PC-9 (cell line): ENCODE measurements at regions not wholly inside any gene's neighbourhood (a gene's known extent, or its start where the extent isn't known, plus 50 kb on each side); places are given as distances from the start of the nearest gene placed in this dataset.

Experiments
- BruUV-seq: library from RNA; stranded (reverse); fragments of 400-500 nt; replicated peaks from 2 replicates; lab custom pipeline; 2021; lab: Mats Ljungman, UMichigan
- CTCF ChIA-PET: fragments of 300-600 bp; sonication (Branson Sonifier 250); formaldehyde crosslinking; loops from one replicate; lab custom pipeline; 2022; ENCODE audit warnings: antibody characterized with exemption; lab: Charles Lee
- POLR2A ChIA-PET: fragments of 300-600 bp; sonication (Branson Sonifier 250); formaldehyde crosslinking; loops from one replicate; lab custom pipeline; 2022; ENCODE audit warnings: antibody characterized with exemption; ENCODE audit not compliant: unreplicated experiment; lab: Charles Lee
- DNase-seq, 2 experiments: peaks; one replicate each; pipeline versions ENCODE4 v3.0.0 to v3.0.0-alpha.2; 2015 to 2022; ENCODE audit warnings: mixed read lengths in 1 of 2
- H2AFZ ChIP-seq: fragments of 200-600 bp; sonication (generic); 2 replicates; pipeline ENCODE4 v1.8.1; 2017; ENCODE audit warnings: antibody characterized with exemption
- H3F3A ChIP-seq: fragments of 200-600 bp; sonication (generic); 2 replicates; pipeline ENCODE4 v1.8.1; 2017; ENCODE audit warnings: antibody characterized with exemption, mild to moderate bottlenecking, low read depth; ENCODE audit not compliant: insufficient read depth
- H3K27ac ChIP-seq: fragments of 200-600 bp; sonication (generic); 2 replicates; pipeline ENCODE4 v1.6.1; 2016; ENCODE audit warnings: mixed run types
- H3K27me3 ChIP-seq: fragments of 200-600 bp; sonication (generic); 2 replicates; pipeline ENCODE4 v1.6.1; 2016; ENCODE audit warnings: low read depth, mixed run types; ENCODE audit not compliant: insufficient read depth
- H3K36me3 ChIP-seq: fragments of 200-600 bp; sonication (generic); 2 replicates; pipeline ENCODE4 v1.6.1; 2016; ENCODE audit warnings: low read depth, mixed run types
- H3K4me1 ChIP-seq: fragments of 200-600 bp; sonication (generic); replicated peaks from 2 replicates; pipeline ENCODE4 v1.6.1; 2016; ENCODE audit warnings: mixed run types; ENCODE audit not compliant: insufficient read depth
- H3K4me2 ChIP-seq: fragments of 200-600 bp; sonication (generic); 2 replicates; pipeline ENCODE4 v1.6.1; 2017; ENCODE audit warnings: mixed run types
- H3K4me3 ChIP-seq: fragments of 200-600 bp; sonication (generic); 2 replicates; pipeline ENCODE4 v1.6.1; 2016; ENCODE audit warnings: mixed run types
- H3K79me2 ChIP-seq: fragments of 200-600 bp; sonication (generic); 2 replicates; pipeline ENCODE4 v1.6.1; 2017; ENCODE audit warnings: low read depth, mixed run types
- H3K9me2 ChIP-seq: fragments of 200-600 bp; sonication (generic); 2 replicates; pipeline ENCODE4 v1.8.1; 2017; ENCODE audit warnings: mild to moderate bottlenecking; ENCODE audit not compliant: insufficient read depth
- H3K9me3 ChIP-seq: fragments of 200-600 bp; sonication (generic); 2 replicates; pipeline ENCODE4 v1.8.1; 2016; ENCODE audit warnings: low read depth; ENCODE audit not compliant: insufficient read depth
- H4K20me1 ChIP-seq: fragments of 200-600 bp; sonication (generic); 2 replicates; pipeline ENCODE4 v1.8.1; 2017; ENCODE audit not compliant: insufficient read depth
- EZH2 ChIP-seq: fragments of 200-600 bp; sonication (generic); IDR thresholded peaks from 2 replicates; pipeline ENCODE4 v1.8.0; 2017; ENCODE audit warnings: antibody characterized with exemption, low read depth
- intact Hi-C: fragments of 100-400 bp; cut with micrococcal nuclease; formaldehyde crosslinking; loops from one replicate; pipeline ENCODE4 v1.10.0; 2022; ENCODE audit not compliant: unreplicated experiment
- TF ChIP-seq, protein P1 (sequence below): fragments of 200-600 bp; sonication (generic); conservative IDR thresholded peaks from 2 replicates; pipeline ENCODE4 v1.6.1; 2017; ENCODE audit warnings: mixed run types, antibody characterized with exemption, mild to moderate bottlenecking, moderate library complexity

DNA sequence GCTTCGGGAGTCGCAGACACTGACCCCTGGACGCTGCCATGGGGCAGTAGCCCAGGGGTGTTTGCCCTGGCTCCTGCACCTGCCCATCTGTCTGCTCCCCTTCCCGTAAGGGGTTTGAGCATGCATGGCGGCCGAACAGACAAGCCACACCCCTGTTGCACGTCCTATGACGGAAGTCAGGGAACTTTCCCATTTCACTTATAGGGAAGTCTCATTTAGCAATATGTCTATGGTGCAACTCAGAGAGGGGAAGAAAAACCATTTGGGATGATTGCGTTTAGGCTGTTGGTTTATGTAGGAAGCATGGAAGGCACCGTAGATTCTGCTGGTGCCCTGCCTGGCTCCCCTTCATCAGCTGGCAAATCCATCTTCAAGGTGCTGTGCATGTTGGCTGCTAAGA is 112.5 kb downstream of the HAPSTR1 start:
- Histone ChIP-seq H3K4me2 (no peak overlapping the region), H3K36me3 (no peaks in the 10 kb centered on the region), H3K27me3 (peaks cover 84% of the 10 kb centered on the region), H3F3A (no peaks in the 10 kb centered on the region), H3K27ac (no peak overlapping the region), H3K79me2 (no peaks in the 10 kb centered on the region), H3K4me1 (no peaks in the 10 kb centered on the region), H4K20me1 (no peaks in the 10 kb centered on the region), H2AFZ (no peak overlapping the region), H3K9me2 (no peaks in the 10 kb centered on the region), H3K4me3 (no peak overlapping the region), H3K9me3 (no peaks in the 10 kb centered on the region)
- no peak for TF ChIP-seq EZH2
- TF ChIP-seq, protein P1, sequence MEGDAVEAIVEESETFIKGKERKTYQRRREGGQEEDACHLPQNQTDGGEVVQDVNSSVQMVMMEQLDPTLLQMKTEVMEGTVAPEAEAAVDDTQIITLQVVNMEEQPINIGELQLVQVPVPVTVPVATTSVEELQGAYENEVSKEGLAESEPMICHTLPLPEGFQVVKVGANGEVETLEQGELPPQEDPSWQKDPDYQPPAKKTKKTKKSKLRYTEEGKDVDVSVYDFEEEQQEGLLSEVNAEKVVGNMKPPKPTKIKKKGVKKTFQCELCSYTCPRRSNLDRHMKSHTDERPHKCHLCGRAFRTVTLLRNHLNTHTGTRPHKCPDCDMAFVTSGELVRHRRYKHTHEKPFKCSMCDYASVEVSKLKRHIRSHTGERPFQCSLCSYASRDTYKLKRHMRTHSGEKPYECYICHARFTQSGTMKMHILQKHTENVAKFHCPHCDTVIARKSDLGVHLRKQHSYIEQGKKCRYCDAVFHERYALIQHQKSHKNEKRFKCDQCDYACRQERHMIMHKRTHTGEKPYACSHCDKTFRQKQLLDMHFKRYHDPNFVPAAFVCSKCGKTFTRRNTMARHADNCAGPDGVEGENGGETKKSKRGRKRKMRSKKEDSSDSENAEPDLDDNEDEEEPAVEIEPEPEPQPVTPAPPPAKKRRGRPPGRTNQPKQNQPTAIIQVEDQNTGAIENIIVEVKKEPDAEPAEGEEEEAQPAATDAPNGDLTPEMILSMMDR: no peak
- intact Hi-C loops: no loop called here
- CTCF ChIA-PET: no interaction called here
- no TSS peak for BruUV-seq
- POLR2A ChIA-PET: no interaction called here
- no peak for DNase-seq

DNA sequence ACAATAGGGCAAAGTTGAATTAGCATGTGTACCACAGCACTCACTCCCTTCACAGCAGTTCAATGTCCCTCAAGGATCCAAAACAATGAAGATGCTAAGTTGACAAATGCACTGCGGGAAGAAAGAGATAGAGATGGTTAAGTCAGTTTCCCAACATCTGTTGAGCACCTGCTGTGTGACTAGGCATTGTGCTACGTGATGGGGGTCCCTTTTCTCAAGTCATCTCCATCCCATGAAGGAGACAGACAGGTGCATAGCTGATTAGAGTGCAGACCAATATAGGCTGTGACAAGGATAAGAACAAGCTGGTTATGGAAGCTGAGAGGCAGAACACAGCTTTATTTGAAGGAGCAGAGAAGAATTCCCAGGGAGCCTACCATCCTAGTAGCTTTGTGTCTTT is 114.2 kb downstream of the HAPSTR1 start:
- intact Hi-C loops: no loop called here
- Histone ChIP-seq H3K9me3 (no peaks in the 10 kb centered on the region), H3K4me3 (no peak overlapping the region), H3K27ac (no peak overlapping the region), H3F3A (no peaks in the 10 kb centered on the region), H3K36me3 (no peaks in the 10 kb centered on the region), H3K9me2 (no peaks in the 10 kb centered on the region), H4K20me1 (no peaks in the 10 kb centered on the region), H2AFZ (no peak overlapping the region), H3K4me1 (no peaks in the 10 kb centered on the region), H3K4me2 (no peak overlapping the region), H3K27me3 (peaks cover 84% of the 10 kb centered on the region), H3K79me2 (no peaks in the 10 kb centered on the region)
- TF ChIP-seq EZH2: no peak
- TF ChIP-seq, protein P1: no peak
- BruUV-seq: no TSS peak
- no peak for DNase-seq
- ChIA-PET POLR2A (no interaction called here), CTCF (no interaction called here)

DNA sequence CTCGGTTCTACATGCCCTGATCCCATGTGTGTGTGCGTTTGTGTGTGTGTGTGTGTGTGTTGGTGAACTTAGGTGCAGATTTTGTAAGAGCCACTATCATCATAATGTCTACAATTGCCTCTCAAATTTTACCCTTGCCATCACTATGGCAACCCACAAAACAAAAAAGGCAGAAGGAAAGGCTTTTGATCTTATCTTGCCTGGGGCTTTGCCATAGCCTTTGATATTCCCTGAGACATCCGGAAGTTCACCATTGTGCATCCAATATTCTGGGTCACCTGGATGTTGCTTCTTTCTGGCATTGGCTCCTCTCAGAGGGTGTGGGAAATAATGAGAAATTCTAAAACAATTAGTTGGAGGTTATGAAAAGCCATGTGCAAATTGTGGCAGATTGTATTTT is 114.7 kb downstream of the HAPSTR1 start:
- Histone ChIP-seq H4K20me1 (no peaks in the 10 kb centered on the region), H3K27ac (no peak overlapping the region), H3K4me3 (no peak overlapping the region), H3K36me3 (no peaks in the 10 kb centered on the region), H3K79me2 (no peaks in the 10 kb centered on the region), H3K9me3 (no peaks in the 10 kb centered on the region), H3K9me2 (no peaks in the 10 kb centered on the region), H3K4me2 (no peak overlapping the region), H2AFZ (no peak overlapping the region), H3K27me3 (peaks cover 84% of the 10 kb centered on the region), H3F3A (no peaks in the 10 kb centered on the region), H3K4me1 (no peaks in the 10 kb centered on the region)
- CTCF ChIA-PET: no interaction called here
- no TSS peak for BruUV-seq
- intact Hi-C loops: no loop called here
- no peak for TF ChIP-seq EZH2
- TF ChIP-seq, protein P1: no peak
- DNase-seq: no peak
- POLR2A ChIA-PET: no interaction called here
